ENCODE measurements at regions not wholly inside any gene's neighbourhood (a gene's known extent, or its start where the extent isn't known, plus 50 kb on each side); places are given as distances from the start of the nearest gene placed in this dataset.

DNA sequence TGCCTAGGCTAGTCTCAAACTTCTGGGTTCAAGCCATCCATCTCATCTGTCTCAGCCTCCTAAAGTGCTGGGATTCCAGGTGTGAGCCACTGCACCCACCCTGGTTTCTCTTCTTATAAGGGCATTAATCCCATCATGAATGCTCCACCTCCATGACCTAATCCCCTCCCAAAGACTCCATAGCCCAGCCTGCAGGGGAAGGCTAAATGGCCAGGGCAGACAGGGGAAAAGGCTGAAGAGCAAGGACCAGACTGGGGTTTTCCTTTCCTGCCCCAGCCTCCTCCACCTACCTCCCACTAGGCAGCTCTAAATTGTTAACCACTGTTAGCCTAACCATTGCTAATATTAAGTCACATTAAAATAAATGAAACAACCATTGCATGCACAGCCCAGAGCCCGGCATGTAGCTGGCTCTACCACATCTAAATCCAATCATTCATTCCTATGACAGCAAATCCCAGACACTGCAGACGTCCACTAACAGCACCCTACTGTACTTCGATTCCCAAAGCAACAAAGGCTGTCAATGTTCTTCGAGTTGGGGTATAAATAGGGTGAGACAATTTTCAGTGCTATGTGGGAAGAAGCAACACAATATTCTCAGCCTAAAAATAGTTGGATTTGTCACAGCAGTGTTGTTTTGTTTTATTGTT lies 243.2 kb upstream of the ARID1B start:
- H3K27me3 ChIP-seq: no peaks in the 10 kb centered on the region

DNA sequence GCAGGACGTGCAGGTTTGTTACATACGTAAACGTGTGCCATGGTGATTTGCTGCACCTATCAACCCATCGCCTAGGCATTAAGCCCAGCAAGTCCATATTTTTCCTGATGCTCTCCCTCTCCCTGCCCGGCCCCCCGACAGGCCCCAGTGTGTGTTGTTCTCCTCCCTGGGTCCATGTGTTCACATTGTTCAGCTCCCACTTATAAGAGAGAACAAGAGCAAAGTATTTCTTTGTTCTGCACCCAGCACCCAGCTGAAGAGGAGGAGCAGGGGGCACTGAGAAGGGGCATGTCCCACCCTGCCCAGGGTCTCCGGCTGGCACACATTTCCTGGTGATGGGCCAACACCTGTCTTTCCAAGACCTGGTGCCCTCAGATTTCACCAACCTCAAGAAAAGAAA lies 251.1 kb upstream of the ARID1B start:
- DNase-seq (ENCODE audit: low spot score in 2 of 2): no peak
- Histone ChIP-seq H3K27ac (no peak overlapping the region), H3K9me3 (no peaks in the 10 kb centered on the region), H3K36me3 (no peaks in the 10 kb centered on the region), H3K4me3 (no peak overlapping the region), H3K4me1 (no peaks in the 10 kb centered on the region), H3K27me3 (no peaks in the 10 kb centered on the region)
- TF ChIP-seq POLR2AphosphoS5 (IDR thresholded peaks at IDR 0.05) (no peak), POLR2A (IDR thresholded peaks at IDR 0.05) (no peak)
- TF ChIP-seq, protein P1, sequence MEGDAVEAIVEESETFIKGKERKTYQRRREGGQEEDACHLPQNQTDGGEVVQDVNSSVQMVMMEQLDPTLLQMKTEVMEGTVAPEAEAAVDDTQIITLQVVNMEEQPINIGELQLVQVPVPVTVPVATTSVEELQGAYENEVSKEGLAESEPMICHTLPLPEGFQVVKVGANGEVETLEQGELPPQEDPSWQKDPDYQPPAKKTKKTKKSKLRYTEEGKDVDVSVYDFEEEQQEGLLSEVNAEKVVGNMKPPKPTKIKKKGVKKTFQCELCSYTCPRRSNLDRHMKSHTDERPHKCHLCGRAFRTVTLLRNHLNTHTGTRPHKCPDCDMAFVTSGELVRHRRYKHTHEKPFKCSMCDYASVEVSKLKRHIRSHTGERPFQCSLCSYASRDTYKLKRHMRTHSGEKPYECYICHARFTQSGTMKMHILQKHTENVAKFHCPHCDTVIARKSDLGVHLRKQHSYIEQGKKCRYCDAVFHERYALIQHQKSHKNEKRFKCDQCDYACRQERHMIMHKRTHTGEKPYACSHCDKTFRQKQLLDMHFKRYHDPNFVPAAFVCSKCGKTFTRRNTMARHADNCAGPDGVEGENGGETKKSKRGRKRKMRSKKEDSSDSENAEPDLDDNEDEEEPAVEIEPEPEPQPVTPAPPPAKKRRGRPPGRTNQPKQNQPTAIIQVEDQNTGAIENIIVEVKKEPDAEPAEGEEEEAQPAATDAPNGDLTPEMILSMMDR (IDR thresholded peaks at IDR 0.05): no peak
- intact Hi-C loops (cut with DNase I; ENCODE audit: low total_unique reads): no loop called here

More for the DNA sequence above, 243.2 kb upstream of the ARID1B start:
- Histone ChIP-seq H3K27ac (no peak overlapping the region), H3K4me1 (no peaks in the 10 kb centered on the region), H3K4me3 (no peak overlapping the region), H3K9me3 (no peaks in the 10 kb centered on the region), H3K36me3 (no peaks in the 10 kb centered on the region)
- DNase-seq (ENCODE audit: low spot score in 2 of 2): no peak
- intact Hi-C loops (cut with DNase I; ENCODE audit: low total_unique reads): loop anchor here (5.0 kb wide), 1 partner anchor 1148 kb away; no protein-coding TSS in a partner anchor
- TF ChIP-seq POLR2AphosphoS5 (IDR thresholded peaks at IDR 0.05) (no peak), POLR2A (IDR thresholded peaks at IDR 0.05) (no peak)
- TF ChIP-seq, protein P1 (IDR thresholded peaks at IDR 0.05): no peak

DNA sequence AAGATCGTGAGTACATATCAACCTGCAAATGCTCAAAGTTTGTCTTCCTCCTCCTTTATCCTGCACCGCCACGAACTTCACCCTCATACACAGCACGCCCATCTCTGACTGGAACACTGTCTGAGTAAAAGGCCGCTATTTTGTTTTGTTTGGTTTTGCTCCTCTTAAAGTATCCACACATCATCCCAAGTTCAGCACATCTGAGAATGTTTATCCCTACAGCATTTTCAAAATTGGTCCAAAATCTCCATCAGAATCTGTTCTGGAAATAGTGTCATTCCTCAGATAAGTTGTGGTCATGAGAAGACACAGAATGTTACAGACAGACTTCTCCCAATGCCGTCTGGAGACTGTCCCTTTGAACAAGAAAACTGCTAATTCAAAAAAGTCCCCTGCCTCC lies 251.6 kb upstream of the ARID1B start:
- intact Hi-C loops (cut with DNase I; ENCODE audit: low total_unique reads): no loop called here
- Histone ChIP-seq H3K9me3 (no peaks in the 10 kb centered on the region), H3K27me3 (no peaks in the 10 kb centered on the region), H3K36me3 (no peaks in the 10 kb centered on the region), H3K4me1 (no peaks in the 10 kb centered on the region), H3K4me3 (no peak overlapping the region), H3K27ac (no peak overlapping the region)
- TF ChIP-seq POLR2A (IDR thresholded peaks at IDR 0.05) (no peak), POLR2AphosphoS5 (IDR thresholded peaks at IDR 0.05) (no peak)
- TF ChIP-seq, protein P1 (IDR thresholded peaks at IDR 0.05): no peak
- no peak for DNase-seq (ENCODE audit: low spot score in 2 of 2)

DNA sequence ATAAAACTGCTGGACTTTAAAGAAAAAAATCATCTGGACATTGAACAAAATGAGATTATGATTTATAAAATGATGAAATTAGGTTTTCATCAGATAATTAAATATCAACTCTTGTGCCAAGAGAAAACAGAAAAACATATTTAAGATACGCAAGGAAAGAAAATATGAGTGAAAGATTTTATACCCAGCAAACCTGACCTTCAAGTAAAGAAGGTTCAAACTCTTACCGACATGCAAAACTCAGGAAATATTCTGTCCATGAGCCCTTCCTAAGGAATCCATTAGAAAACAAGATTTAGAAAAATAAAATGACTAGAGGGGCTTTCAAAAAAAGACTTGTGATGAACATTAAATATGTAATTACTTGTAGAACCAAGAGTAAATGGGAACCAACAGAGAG lies 257.2 kb upstream of the ARID1B start:
- DNase-seq (ENCODE audit: low spot score in 2 of 2): no peak
- Histone ChIP-seq H3K36me3 (no peaks in the 10 kb centered on the region), H3K4me3 (no peak overlapping the region), H3K9me3 (peaks cover 0 to 10% of the 10 kb centered on the region in 2 donors), H3K4me1 (no peaks in the 10 kb centered on the region), H3K27ac (no peak overlapping the region), H3K27me3 (no peaks in the 10 kb centered on the region)
- intact Hi-C loops (cut with DNase I; ENCODE audit: low total_unique reads): no loop called here
- TF ChIP-seq, protein P1 (IDR thresholded peaks at IDR 0.05): no peak
- TF ChIP-seq POLR2AphosphoS5 (IDR thresholded peaks at IDR 0.05): no peak

DNA sequence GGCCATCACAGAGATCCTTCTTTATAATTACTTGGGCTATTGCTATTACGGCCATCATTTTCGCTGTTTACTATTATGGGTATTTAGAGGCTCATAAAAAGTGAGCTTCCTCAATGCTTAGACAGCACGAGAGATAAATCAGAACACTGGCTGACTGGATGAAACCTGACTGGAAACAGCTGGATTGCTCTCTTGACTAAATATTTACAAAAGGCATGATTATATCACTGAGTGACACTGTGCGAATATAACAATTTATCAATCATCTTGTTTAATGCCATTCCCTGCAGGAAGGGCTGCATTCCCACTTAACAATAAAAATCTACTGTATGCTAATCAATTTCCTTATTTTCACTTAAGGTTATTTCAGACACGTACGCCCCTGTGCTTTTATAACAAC lies 260.1 kb upstream of the ARID1B start:
- no peak for DNase-seq (ENCODE audit: low spot score in 2 of 2)
- Histone ChIP-seq H3K27me3 (no peaks in the 10 kb centered on the region), H3K27ac (no peak overlapping the region), H3K4me1 (no peaks in the 10 kb centered on the region), H3K36me3 (no peaks in the 10 kb centered on the region), H3K4me3 (no peak overlapping the region), H3K9me3 (peaks cover 0 to 10% of the 10 kb centered on the region in 2 donors)
- TF ChIP-seq POLR2A (IDR thresholded peaks at IDR 0.05) (no peak), POLR2AphosphoS5 (IDR thresholded peaks at IDR 0.05) (no peak)
- TF ChIP-seq, protein P1 (IDR thresholded peaks at IDR 0.05): no peak
- intact Hi-C loops (cut with DNase I; ENCODE audit: low total_unique reads): no loop called here

Measured in breast epithelium (tissue), 4 donors.